Aorta (tissue), 5 donors: ENCODE measurements at regions not wholly inside any gene's neighbourhood (a gene's known extent, or its start where the extent isn't known, plus 50 kb on each side); places are given as distances from the start of the nearest gene placed in this dataset.
"Not testable (repeated sequence)": the region's sequence is repeated elsewhere in the genome, so short reads cannot be mapped to it uniquely, and the experiment has no call there.

ENCODE experiments used
- ATAC-seq: fragments of 200-7000 bp; cut with Tn5 transposase; one replicate; pipeline ENCODE4 v1.9.1; 2022; ENCODE audit warnings: moderate library complexity; ENCODE audit not compliant: low FRiP score
- DNase-seq, 2 donors: peaks; one replicate each; pipeline ENCODE4 v3.0.0-alpha.2; 2020
- H3K27ac ChIP-seq, 2 donors: one replicate each; pipeline ENCODE4 v1.5.1; 2013; ENCODE audit warnings: low read length in 2 of 2, mild to moderate bottlenecking in 2 of 2, moderate library complexity in 2 of 2, control low read depth in 1 of 2, inconsistent platforms in 1 of 2, low read depth in 1 of 2
- H3K27me3 ChIP-seq, 2 donors: one replicate each; pipeline ENCODE4 v1.6.1; 2013; ENCODE audit warnings: control low read depth in 1 of 2, low read length in 1 of 2, mild to moderate bottlenecking in 1 of 2, moderate library complexity in 1 of 2; ENCODE audit not compliant: insufficient read depth in 2 of 2, control insufficient read depth in 1 of 2
- H3K36me3 ChIP-seq, 2 donors: one replicate each; pipeline ENCODE4 v1.6.1; 2013; ENCODE audit warnings: control low read depth in 1 of 2, low read length in 1 of 2, mild to moderate bottlenecking in 1 of 2; ENCODE audit not compliant: insufficient read depth in 2 of 2, control insufficient read depth in 1 of 2
- H3K4me1 ChIP-seq, 2 donors: one replicate each; pipeline ENCODE4 v1.6.1; 2013; ENCODE audit warnings: low read length in 2 of 2, control low read depth in 1 of 2, mild to moderate bottlenecking in 1 of 2, moderate library complexity in 1 of 2; ENCODE audit not compliant: insufficient read depth in 2 of 2, control insufficient read depth in 1 of 2
- H3K4me3 ChIP-seq, 2 donors: one replicate each; pipeline ENCODE4 v1.5.1; 2013; ENCODE audit warnings: low read length in 2 of 2, control low read depth in 1 of 2, mild to moderate bottlenecking in 1 of 2
- H3K9me3 ChIP-seq: one replicate; pipeline ENCODE4 v1.6.1; 2013; ENCODE audit warnings: mild to moderate bottlenecking, low read length; ENCODE audit not compliant: control insufficient read depth
- WGBS, 2 donors: extraction: QIAGEN DNeasy Blood & Tissue Kit; methylation state at CpG; one replicate each; pipeline ENCODE4 v1.1.7; 2013; 5-methylcytosine and 5-hydroxymethylcytosine counted together
- intact Hi-C, 2 donors: fragments of 100-400 bp; cut with DNase I; formaldehyde crosslinking; loops; one replicate each; pipeline versions ENCODE4 v1.14.2 to v1.15.0; 2022
- donor health status: healthy with polysubstance abuse.
- donor health status: Bipolar disorder and iron deficiency.
- donor health status: DM: no; HTN: no; CAD: no.
- donor health status: DM: no; HTN: no; CAD: no.
- donor health status: DM: yes; HTN: yes; CAD: no.

GRCh38 chr6:95743591-95743990, 166.3 kb downstream of the MANEA start:
- Histone ChIP-seq H3K4me1 (no peaks in the 10 kb centered on the region), H3K27ac (no peak overlapping the region), H3K27me3 (no peaks in the 10 kb centered on the region), H3K9me3 (no peaks in the 10 kb centered on the region), H3K36me3 (no peaks in the 10 kb centered on the region), H3K4me3 (no peak overlapping the region)
- intact Hi-C loops: no loop called here
- no peak for DNase-seq
- ATAC-seq: no peak
- WGBS, 2 donors: 71 to 72% methylated on average over 4 of the region's 4 CpGs

GRCh38 chr6:95758236-95759069, 181.1 kb downstream of the MANEA start:
- H3K27me3 ChIP-seq, ATAC-seq, DNase-seq, H3K4me1 ChIP-seq, intact Hi-C loops, H3K27ac ChIP-seq, H3K4me3 ChIP-seq, H3K36me3 ChIP-seq, H3K9me3 ChIP-seq: not testable (repeated sequence)
- 75 to 90% methylated on average over 14 to 36 of the region's 36 CpGs for WGBS, 2 donors

- H3K36me3 ChIP-seq: no peaks in the 10 kb centered on the region
- no peak overlapping the region for H3K4me3 ChIP-seq
- no peak for DNase-seq
- no peak overlapping the region for H3K27ac ChIP-seq
- H3K4me1 ChIP-seq: no peaks in the 10 kb centered on the region
- 64 to 70% methylated on average over 4 of the region's 4 CpGs for WGBS, 2 donors
- no peaks in the 10 kb centered on the region for H3K9me3 ChIP-seq
- H3K27me3 ChIP-seq: no peaks in the 10 kb centered on the region
- ATAC-seq: no peak
- intact Hi-C loops: no loop called here
Measured at GRCh38 chr6:95767897-95768463, 190.6 kb downstream of the MANEA start.

GRCh38 chr6:95768539-95768938, 191.2 kb downstream of the MANEA start:
- H3K36me3 ChIP-seq: no peaks in the 10 kb centered on the region
- H3K4me3 ChIP-seq: no peak overlapping the region
- no peaks in the 10 kb centered on the region for H3K27me3 ChIP-seq
- no peak for ATAC-seq
- H3K4me1 ChIP-seq: no peaks in the 10 kb centered on the region
- no peak for DNase-seq
- intact Hi-C loops: no loop called here
- WGBS, 2 donors: 25 to 34% methylated on average over 3 of the region's 3 CpGs
- H3K27ac ChIP-seq: no peak overlapping the region
- no peaks in the 10 kb centered on the region for H3K9me3 ChIP-seq

- DNase-seq: no peak
- Histone ChIP-seq H3K36me3 (no peaks in the 10 kb centered on the region), H3K4me1 (no peaks in the 10 kb centered on the region), H3K9me3 (peaks cover 1% of the 10 kb centered on the region), H3K27me3 (no peaks in the 10 kb centered on the region), H3K4me3 (no peak overlapping the region), H3K27ac (no peak overlapping the region)
- intact Hi-C loops: no loop called here
- 83 to 88% methylated on average over 2 of the region's 2 CpGs for WGBS, 2 donors
- ATAC-seq: no peak
Measured at GRCh38 chr6:95777338-95777737, 200.0 kb downstream of the MANEA start.

GRCh38 chr6:95780037-95780436, 202.7 kb downstream of the MANEA start:
- DNase-seq: no peak
- Histone ChIP-seq H3K4me1 (no peaks in the 10 kb centered on the region), H3K9me3 (peaks cover 1% of the 10 kb centered on the region), H3K27ac (no peak overlapping the region), H3K4me3 (no peak overlapping the region), H3K27me3 (no peaks in the 10 kb centered on the region), H3K36me3 (no peaks in the 10 kb centered on the region)
- intact Hi-C loops: no loop called here
- ATAC-seq: no peak
- 38 to 46% methylated on average over 1 of the region's 1 CpG for WGBS, 2 donors

GRCh38 chr6:95784019-95784418, 206.7 kb downstream of the MANEA start:
- Histone ChIP-seq H3K9me3 (no peaks in the 10 kb centered on the region), H3K36me3 (no peaks in the 10 kb centered on the region), H3K4me3 (no peak overlapping the region), H3K27ac (no peak overlapping the region), H3K27me3 (no peaks in the 10 kb centered on the region), H3K4me1 (no peaks in the 10 kb centered on the region)
- no peak for ATAC-seq
- intact Hi-C loops: no loop called here
- no peak for DNase-seq

- Histone ChIP-seq H3K27me3 (no peaks in the 10 kb centered on the region), H3K9me3 (no peaks in the 10 kb centered on the region), H3K36me3 (no peaks in the 10 kb centered on the region), H3K4me1 (no peaks in the 10 kb centered on the region), H3K4me3 (no peak overlapping the region), H3K27ac (no peak overlapping the region)
- intact Hi-C loops: no loop called here
- 78 to 82% methylated on average over 3 of the region's 3 CpGs for WGBS, 2 donors
- DNase-seq (no peak), ATAC-seq (no peak)
Measured at GRCh38 chr6:95784869-95785268, 207.5 kb downstream of the MANEA start.

- H3K4me3 ChIP-seq: no peak overlapping the region
- intact Hi-C loops: no loop called here
- H3K9me3 ChIP-seq: no peaks in the 10 kb centered on the region
- ATAC-seq: no peak
- no peaks in the 10 kb centered on the region for H3K27me3 ChIP-seq
- H3K4me1 ChIP-seq: no peaks in the 10 kb centered on the region
- no peak for DNase-seq
- 69 to 78% methylated on average over 2 of the region's 2 CpGs for WGBS, 2 donors
- H3K36me3 ChIP-seq: no peaks in the 10 kb centered on the region
- no peak overlapping the region for H3K27ac ChIP-seq
Measured at GRCh38 chr6:95785785-95786184, 208.4 kb downstream of the MANEA start.
